ENCODE measurements at regions not wholly inside any gene's neighbourhood (a gene's known extent, or its start where the extent isn't known, plus 50 kb on each side); places are given as distances from the start of the nearest gene placed in this dataset.

DNA sequence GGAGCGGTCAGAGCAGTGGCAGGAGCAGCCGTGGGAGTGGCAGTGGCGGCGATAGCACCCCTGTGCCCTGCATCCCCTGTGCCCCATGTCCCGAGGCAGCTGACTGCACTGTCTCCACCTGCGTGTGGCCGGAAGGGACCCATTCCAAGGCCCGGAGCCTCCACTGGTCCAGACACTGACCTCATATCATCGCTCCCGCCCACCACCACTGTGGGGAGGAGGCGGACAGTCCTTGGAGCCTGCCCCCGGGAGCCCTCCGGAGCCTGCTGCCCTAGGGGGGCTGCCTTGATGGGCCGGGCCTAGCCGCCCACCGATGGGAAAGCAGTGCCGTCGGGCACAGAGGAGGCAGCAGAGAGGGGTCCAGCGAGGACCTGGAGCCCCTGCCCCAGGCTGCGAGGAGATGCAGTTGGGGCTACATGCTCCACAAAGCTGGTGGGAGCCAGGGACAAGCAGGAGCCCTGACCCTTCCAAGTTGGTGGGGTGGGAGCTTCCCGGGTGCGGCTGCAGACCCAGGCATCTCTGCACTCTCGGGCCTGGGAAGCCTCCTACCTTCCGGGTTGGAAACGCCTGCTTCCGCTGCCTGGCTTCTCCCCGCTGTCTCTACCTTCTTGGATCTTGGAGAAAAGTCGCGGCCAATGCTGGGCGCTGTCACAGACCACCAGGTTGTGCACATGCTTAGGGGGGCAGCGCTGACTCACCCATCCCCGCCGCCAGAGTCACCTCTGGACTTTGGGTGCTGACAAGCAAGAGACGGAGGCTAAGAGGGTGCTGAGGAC, 283.2 kb upstream of the ROBO1 start:
- Histone ChIP-seq H3K4me3 (no peak overlapping the region), H3K27me3 (no peaks in the 10 kb centered on the region), H3K36me3 (no peaks in the 10 kb centered on the region), H3K27ac (no peak overlapping the region), H3K4me1 (no peaks in the 10 kb centered on the region), H3K9me3 (no peaks in the 10 kb centered on the region)
- DNase-seq, result no peak
- WGBS, 2 donors (ENCODE audit: low coverage in 1 of 2), result 90% methylated on average over 3 to 34 of the region's 34 CpGs
- in situ Hi-C loops (cut with MboI; ENCODE audit: low pct_ligation_motif_present in 1 of 4, low pct_unique_long_range_greater_than_20kb in 1 of 4, low sequenced_read_pairs in 3 of 4) (no loop called here), intact Hi-C loops (cut with DNase I; ENCODE audit: low total_unique reads) (no loop called here)
- no peak for TF ChIP-seq POLR2A (IDR thresholded peaks at IDR 0.05)
- no peak for TF ChIP-seq CTCF (IDR thresholded peaks at IDR 0.05)
- TF ChIP-seq POLR2AphosphoS5 (IDR thresholded peaks at IDR 0.05), result no peak
- TF ChIP-seq EP300 (IDR thresholded peaks at IDR 0.05; ENCODE audit: low read depth), result no peak

GRCh38 chr3:80043226-80043625, 275.4 kb upstream of the ROBO1 start:
- H3K4me1 ChIP-seq, result no peaks in the 10 kb centered on the region
- H3K36me3 ChIP-seq, result no peaks in the 10 kb centered on the region
- in situ Hi-C loops (cut with MboI; ENCODE audit: low pct_ligation_motif_present in 1 of 4, low pct_unique_long_range_greater_than_20kb in 1 of 4, low sequenced_read_pairs in 3 of 4) (no loop called here), intact Hi-C loops (cut with DNase I; ENCODE audit: low total_unique reads) (no loop called here)
- no peak overlapping the region for H3K27ac ChIP-seq
- H3K9me3 ChIP-seq, result no peaks in the 10 kb centered on the region
- TF ChIP-seq EP300 (IDR thresholded peaks at IDR 0.05; ENCODE audit: low read depth) (no peak), POLR2AphosphoS5 (IDR thresholded peaks at IDR 0.05) (no peak), CTCF (IDR thresholded peaks at IDR 0.05) (no peak), POLR2A (IDR thresholded peaks at IDR 0.05) (no peak)
- WGBS, 2 donors (ENCODE audit: low coverage in 1 of 2), result 78 to 81% methylated on average over 4 of the region's 4 CpGs
- H3K4me3 ChIP-seq, result no peak overlapping the region
- no peaks in the 10 kb centered on the region for H3K27me3 ChIP-seq
- no peak for DNase-seq

DNA sequence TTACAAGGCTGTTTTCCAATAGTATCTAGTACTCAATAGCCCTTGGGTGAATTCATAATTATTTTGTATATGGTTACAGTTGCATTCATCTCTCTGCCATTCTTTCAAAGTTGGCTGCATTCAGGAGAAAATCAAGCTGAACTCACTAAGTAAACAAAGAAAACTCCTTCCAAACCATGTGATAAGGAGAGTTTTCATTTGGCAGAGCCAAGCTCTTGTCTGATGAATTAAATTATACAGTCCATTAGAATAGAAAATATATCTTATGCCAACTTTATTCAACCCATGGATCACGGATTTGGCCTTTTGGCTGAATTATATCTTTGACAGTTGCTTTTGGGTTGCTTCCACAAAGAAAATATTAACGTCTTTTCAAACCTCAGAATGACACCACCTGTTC, 272.3 kb upstream of the ROBO1 start:
- no peak overlapping the region for H3K27ac ChIP-seq
- no peaks in the 10 kb centered on the region for H3K36me3 ChIP-seq
- no peak overlapping the region for H3K4me3 ChIP-seq
- H3K27me3 ChIP-seq, result no peaks in the 10 kb centered on the region
- no peak for TF ChIP-seq POLR2AphosphoS5 (IDR thresholded peaks at IDR 0.05)
- no peak for TF ChIP-seq CTCF (IDR thresholded peaks at IDR 0.05)
- no peak for TF ChIP-seq POLR2A (IDR thresholded peaks at IDR 0.05)
- no peaks in the 10 kb centered on the region for H3K4me1 ChIP-seq
- intact Hi-C loops (cut with DNase I; ENCODE audit: low total_unique reads), result no loop called here
- H3K9me3 ChIP-seq, result no peaks in the 10 kb centered on the region
- 57 to 63% methylated on average over 2 of the region's 2 CpGs for WGBS, 2 donors (ENCODE audit: low coverage in 1 of 2)
- no peak for DNase-seq
- in situ Hi-C loops (cut with MboI; ENCODE audit: low pct_ligation_motif_present in 1 of 4, low pct_unique_long_range_greater_than_20kb in 1 of 4, low sequenced_read_pairs in 3 of 4), result no loop called here

DNA sequence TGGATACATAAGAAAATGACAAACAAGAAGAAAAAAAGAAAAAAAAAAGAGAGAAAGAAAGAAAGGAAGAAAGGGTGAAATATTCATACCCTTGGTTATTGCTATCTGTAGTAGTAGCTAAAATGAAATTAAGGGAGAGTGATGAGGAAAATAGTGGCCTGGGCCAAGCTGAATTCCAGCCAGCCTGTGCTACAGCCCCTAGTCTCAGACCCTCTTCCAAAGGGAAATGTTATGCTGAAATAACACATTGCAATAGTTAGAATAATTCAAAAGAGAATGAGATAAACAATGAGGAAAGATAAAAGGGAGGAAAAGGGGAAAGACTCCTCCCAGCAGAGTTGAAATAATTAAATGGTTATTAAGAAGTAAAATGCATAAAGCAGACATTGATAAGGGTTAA, 268.4 kb upstream of the ROBO1 start:
- Histone ChIP-seq H3K36me3 (no peaks in the 10 kb centered on the region), H3K9me3 (no peaks in the 10 kb centered on the region), H3K4me3 (no peak overlapping the region), H3K4me1 (no peaks in the 10 kb centered on the region), H3K27ac (no peak overlapping the region), H3K27me3 (no peaks in the 10 kb centered on the region)
- no peak for DNase-seq
- in situ Hi-C loops (cut with MboI; ENCODE audit: low pct_ligation_motif_present in 1 of 4, low pct_unique_long_range_greater_than_20kb in 1 of 4, low sequenced_read_pairs in 3 of 4) (no loop called here), intact Hi-C loops (cut with DNase I; ENCODE audit: low total_unique reads) (no loop called here)
- no peak for TF ChIP-seq CTCF (IDR thresholded peaks at IDR 0.05)
- no peak for TF ChIP-seq POLR2AphosphoS5 (IDR thresholded peaks at IDR 0.05)
- TF ChIP-seq EP300 (IDR thresholded peaks at IDR 0.05; ENCODE audit: low read depth), result no peak
- no peak for TF ChIP-seq POLR2A (IDR thresholded peaks at IDR 0.05)
